ENCODE measurements at regions not wholly inside any gene's neighbourhood (a gene's known extent, or its start where the extent isn't known, plus 50 kb on each side); places are given as distances from the start of the nearest gene placed in this dataset.

- intact Hi-C loops (cut with DNase I; ENCODE audit: low total_unique reads) = no loop called here
- WGBS, 2 donors = 18 to 19% methylated on average over 5 of the region's 5 CpGs
- TF ChIP-seq POLR2A (IDR thresholded peaks at IDR 0.05) = no peak
- TF ChIP-seq CTCF (IDR thresholded peaks at IDR 0.05) = no peak
- no peak for DNase-seq (ENCODE audit: low spot score in 2 of 2)
- H3K4me3 ChIP-seq (ENCODE audit: low read depth, poor library complexity, severe bottlenecking) = no peak overlapping the region
These were observed 96.7 kb downstream of the PMAIP1 start for GRCh38 chr18:59996370-59996966.

GRCh38 chr18:59994357-59994756 lies 94.6 kb downstream of the PMAIP1 start:
- TF ChIP-seq POLR2A (IDR thresholded peaks at IDR 0.05) = no peak
- TF ChIP-seq CTCF (IDR thresholded peaks at IDR 0.05) = no peak
- WGBS, 2 donors = 15 to 20% methylated on average over 1 of the region's 1 CpG
- DNase-seq (ENCODE audit: low spot score in 2 of 2) = no peak
- H3K4me3 ChIP-seq (ENCODE audit: low read depth, poor library complexity, severe bottlenecking) = no peak overlapping the region
- intact Hi-C loops (cut with DNase I; ENCODE audit: low total_unique reads) = loop anchor here (5.0 kb wide), 1 partner anchor 553 kb away; no protein-coding TSS in a partner anchor

- H3K4me3 ChIP-seq (ENCODE audit: low read depth, poor library complexity, severe bottlenecking) = no peak overlapping the region
- intact Hi-C loops (cut with DNase I; ENCODE audit: low total_unique reads) = loop anchor here (5.0 kb wide), 1 partner anchor 554 kb away; no protein-coding TSS in a partner anchor
- no peak for TF ChIP-seq CTCF (IDR thresholded peaks at IDR 0.05)
- no peak for TF ChIP-seq POLR2A (IDR thresholded peaks at IDR 0.05)
- DNase-seq (ENCODE audit: low spot score in 2 of 2) = no peak
- WGBS, 2 donors = 75 to 83% methylated on average over 5 of the region's 5 CpGs
These were observed 93.8 kb downstream of the PMAIP1 start for GRCh38 chr18:59993560-59993959.

- intact Hi-C loops (cut with DNase I; ENCODE audit: low total_unique reads) = loop anchor here (5.0 kb wide), 1 partner anchor 557 kb away; no protein-coding TSS in a partner anchor
- H3K4me3 ChIP-seq (ENCODE audit: low read depth, poor library complexity, severe bottlenecking) = no peak overlapping the region
- 44 to 50% methylated on average over 1 of the region's 1 CpG for WGBS, 2 donors
- no peak for DNase-seq (ENCODE audit: low spot score in 2 of 2)
- no peak for TF ChIP-seq CTCF (IDR thresholded peaks at IDR 0.05)
- no peak for TF ChIP-seq POLR2A (IDR thresholded peaks at IDR 0.05)
These were observed 90.5 kb downstream of the PMAIP1 start for GRCh38 chr18:59990121-59990823.

GRCh38 chr18:59988098-59988706 lies 88.4 kb downstream of the PMAIP1 start:
- TF ChIP-seq POLR2A (IDR thresholded peaks at IDR 0.05) (no peak), CTCF (IDR thresholded peaks at IDR 0.05) (peak in 1 of 3 donors; percentile 38)
- 19 to 21% methylated on average over 5 of the region's 5 CpGs for WGBS, 2 donors
- H3K4me3 ChIP-seq (ENCODE audit: low read depth, poor library complexity, severe bottlenecking) = no peak overlapping the region
- DNase-seq (ENCODE audit: low spot score in 2 of 2) = no peak
- intact Hi-C loops (cut with DNase I; ENCODE audit: low total_unique reads) = no loop called here

Measured in lower leg skin (tissue), 4 donors.